Neural progenitor cell (in vitro differentiated cells): ENCODE measurements at regions not wholly inside any gene's neighbourhood (a gene's known extent, or its start where the extent isn't known, plus 50 kb on each side); places are given as distances from the start of the nearest gene placed in this dataset.

Source experiments
- DNase-seq: peaks from one replicate; pipeline ENCODE4 v3.0.0-alpha.2; 2016; ENCODE audit warnings: low spot score
- H2AFZ ChIP-seq: fragments of 200-600 bp; sonication (generic); replicated peaks from 2 replicates; pipeline ENCODE4 v1.6.1; 2016; ENCODE audit warnings: antibody characterized with exemption
- H3F3A ChIP-seq: fragments of 200-600 bp; sonication (generic); 2 replicates; pipeline ENCODE4 v1.6.1; 2016; ENCODE audit warnings: antibody characterized with exemption, low read depth
- H3K27ac ChIP-seq: fragments of 200-600 bp; sonication (generic); 2 replicates; pipeline ENCODE4 v1.5.1; 2016; ENCODE audit warnings: mild to moderate bottlenecking
- H3K27me3 ChIP-seq: fragments of 200-600 bp; sonication (generic); 2 replicates; pipeline ENCODE4 v1.6.1; 2016; ENCODE audit warnings: mild to moderate bottlenecking, moderate library complexity
- H3K36me3 ChIP-seq: fragments of 200-600 bp; sonication (generic); 2 replicates; pipeline ENCODE4 v1.5.1; 2016
- H3K4me1 ChIP-seq: fragments of 200-600 bp; sonication (generic); 2 replicates; pipeline ENCODE4 v1.6.1; 2016; ENCODE audit warnings: mixed run types
- H3K4me2 ChIP-seq: fragments of 200-600 bp; sonication (generic); 2 replicates; pipeline ENCODE4 v1.6.1; 2016
- H3K4me3 ChIP-seq: fragments of 200-600 bp; sonication (generic); 2 replicates; pipeline ENCODE4 v1.5.1; 2016
- H3K79me2 ChIP-seq: fragments of 200-600 bp; sonication (generic); 2 replicates; pipeline ENCODE4 v1.6.1; 2016; ENCODE audit warnings: low read depth
- H3K9ac ChIP-seq: fragments of 200-600 bp; sonication (generic); 2 replicates; pipeline ENCODE4 v1.6.1; 2016
- H3K9me3 ChIP-seq: fragments of 200-600 bp; sonication (generic); 2 replicates; pipeline ENCODE4 v1.5.1; 2016; ENCODE audit warnings: low read depth
- H4K20me1 ChIP-seq: fragments of 200-600 bp; sonication (generic); 2 replicates; pipeline ENCODE4 v1.6.1; 2016; ENCODE audit warnings: low read depth
- H3K27ac Mint-ChIP-seq: 3 replicates; pipeline ENCODE4 v1.8.0; 2021; ENCODE audit warnings: mixed read lengths
- H3K27me3 Mint-ChIP-seq: 2 replicates; pipeline ENCODE4 v1.8.0; 2022; ENCODE audit warnings: low read depth, mild to moderate bottlenecking, inconsistent platforms, moderate library complexity, mixed read lengths; ENCODE audit not compliant: insufficient read depth
- H3K36me3 Mint-ChIP-seq: 3 replicates; pipeline ENCODE4 v1.8.0; 2021; ENCODE audit warnings: mixed read lengths
- H3K4me1 Mint-ChIP-seq: 3 replicates; pipeline ENCODE4 v1.8.0; 2021; ENCODE audit warnings: mixed read lengths
- H3K4me3 Mint-ChIP-seq: 3 replicates; pipeline ENCODE4 v1.8.0; 2021; ENCODE audit warnings: mild to moderate bottlenecking, moderate library complexity, mixed read lengths
- H3K9me3 Mint-ChIP-seq: 3 replicates; pipeline ENCODE4 v1.8.0; 2020; ENCODE audit warnings: mixed read lengths
- CTCF ChIP-seq: fragments of 200-600 bp; sonication (generic); IDR thresholded peaks from 2 replicates; pipeline ENCODE4 v1.5.1; 2017; ENCODE audit warnings: antibody characterized with exemption, mild to moderate bottlenecking
- EZH2 ChIP-seq: fragments of 200-600 bp; sonication (generic); IDR thresholded peaks from 2 replicates; pipeline ENCODE4 v1.6.1; 2017; ENCODE audit warnings: antibody characterized with exemption, mild to moderate bottlenecking, moderate library complexity
- EZH2phosphoT487 ChIP-seq: fragments of 200-600 bp; sonication (generic); IDR thresholded peaks from 2 replicates; pipeline ENCODE4 v1.6.1; 2017; ENCODE audit warnings: antibody characterized with exemption

- no peaks in the 10 kb centered on the region for H3K79me2 ChIP-seq
- no peak overlapping the region for H3K27ac ChIP-seq
- no peak overlapping the region for H3K4me3 Mint-ChIP-seq
- H3K27ac Mint-ChIP-seq: no peak overlapping the region
- H2AFZ ChIP-seq: no peak overlapping the region
- H3K27me3 Mint-ChIP-seq: no peaks in the 10 kb centered on the region
- H3K9me3 Mint-ChIP-seq: no peaks in the 10 kb centered on the region
- H3K4me1 ChIP-seq: no peaks in the 10 kb centered on the region
- H4K20me1 ChIP-seq: no peaks in the 10 kb centered on the region
- H3K4me2 ChIP-seq: no peak overlapping the region
- DNase-seq: no peak
- no peaks in the 10 kb centered on the region for H3K4me1 Mint-ChIP-seq
- TF ChIP-seq EZH2phosphoT487: no peak
- TF ChIP-seq EZH2: no peak
- TF ChIP-seq CTCF: no peak
- H3K36me3 Mint-ChIP-seq: no peaks in the 10 kb centered on the region
- H3K9ac ChIP-seq: no peak overlapping the region
- no peaks in the 10 kb centered on the region for H3K9me3 ChIP-seq
- no peak overlapping the region for H3K4me3 ChIP-seq
- no peaks in the 10 kb centered on the region for H3F3A ChIP-seq
- peaks cover 11% of the 10 kb centered on the region for H3K27me3 ChIP-seq
- H3K36me3 ChIP-seq: no peaks in the 10 kb centered on the region
Observed at GRCh38 chr2:67338601-67339233, 58.4 kb upstream of the ETAA1 start.

DNA sequence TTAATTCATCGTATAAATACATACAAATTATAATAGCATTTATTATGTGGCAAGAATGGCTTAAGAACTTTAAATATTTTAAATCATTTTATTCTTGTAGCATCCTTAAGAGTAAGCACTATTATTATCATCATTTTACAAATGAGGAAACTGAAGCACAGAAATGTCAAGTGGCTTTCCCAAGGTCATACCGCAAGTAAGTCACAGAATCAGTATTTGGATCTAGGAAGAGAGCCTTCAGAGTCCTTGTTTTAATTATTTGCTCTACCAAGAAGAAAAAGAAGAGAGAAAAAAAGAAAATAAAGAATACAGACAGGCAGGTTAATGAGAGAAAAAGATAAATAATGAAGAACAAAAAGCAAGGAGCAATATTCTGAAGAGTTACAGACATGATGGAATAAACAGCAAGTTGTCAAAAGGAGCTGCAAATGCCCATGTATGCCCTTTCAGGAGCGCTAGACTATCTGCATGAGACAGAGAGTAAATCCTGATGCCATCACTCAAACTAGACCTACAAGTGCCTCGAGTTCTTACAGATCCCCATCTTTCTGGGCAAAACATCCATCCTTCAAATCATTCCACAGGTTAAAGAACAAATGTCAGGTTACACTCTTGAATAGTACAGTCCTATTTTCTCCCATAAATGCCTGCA lies 57.8 kb upstream of the ETAA1 start:
- H3K27ac ChIP-seq: no peak overlapping the region
- H3K36me3 ChIP-seq: no peaks in the 10 kb centered on the region
- H4K20me1 ChIP-seq: no peaks in the 10 kb centered on the region
- Mint-ChIP-seq H3K9me3 (no peaks in the 10 kb centered on the region), H3K4me1 (no peaks in the 10 kb centered on the region), H3K36me3 (no peaks in the 10 kb centered on the region), H3K27ac (no peak overlapping the region), H3K27me3 (no peaks in the 10 kb centered on the region), H3K4me3 (no peak overlapping the region)
- no peak overlapping the region for H3K4me3 ChIP-seq
- H3K4me1 ChIP-seq: no peaks in the 10 kb centered on the region
- TF ChIP-seq EZH2phosphoT487: no peak
- no peak for TF ChIP-seq EZH2
- TF ChIP-seq CTCF: no peak
- no peak for DNase-seq
- peaks cover 4% of the 10 kb centered on the region for H3K27me3 ChIP-seq
- no peaks in the 10 kb centered on the region for H3F3A ChIP-seq
- no peak overlapping the region for H3K9ac ChIP-seq
- H2AFZ ChIP-seq: no peak overlapping the region
- H3K4me2 ChIP-seq: no peak overlapping the region
- H3K79me2 ChIP-seq: no peaks in the 10 kb centered on the region
- H3K9me3 ChIP-seq: no peaks in the 10 kb centered on the region

GRCh38 chr2:67340133-67341011 lies 56.8 kb upstream of the ETAA1 start:
- Histone ChIP-seq H3K4me2 (no peak overlapping the region), H2AFZ (no peak overlapping the region), H3K27ac (no peak overlapping the region), H3K79me2 (no peaks in the 10 kb centered on the region), H3K4me1 (no peaks in the 10 kb centered on the region), H3K36me3 (no peaks in the 10 kb centered on the region), H3K4me3 (no peak overlapping the region), H3K9me3 (no peaks in the 10 kb centered on the region), H3K27me3 (no peaks in the 10 kb centered on the region), H3K9ac (no peak overlapping the region), H4K20me1 (no peaks in the 10 kb centered on the region), H3F3A (no peaks in the 10 kb centered on the region)
- Mint-ChIP-seq H3K9me3 (no peaks in the 10 kb centered on the region), H3K27ac (no peak overlapping the region), H3K4me1 (no peaks in the 10 kb centered on the region), H3K36me3 (no peaks in the 10 kb centered on the region), H3K27me3 (no peaks in the 10 kb centered on the region), H3K4me3 (no peak overlapping the region)
- TF ChIP-seq EZH2phosphoT487: no peak
- no peak for TF ChIP-seq CTCF
- TF ChIP-seq EZH2: no peak
- no peak for DNase-seq
